Hematopoietic multipotent progenitor cell treated with erythropoietin and hydrocortisone succinate and interleukin-3 and kit ligand, for 15 days (in vitro differentiated cells): ENCODE measurements at regions not wholly inside any gene's neighbourhood (a gene's known extent, or its start where the extent isn't known, plus 50 kb on each side); places are given as distances from the start of the nearest gene placed in this dataset.

ENCODE experiments used
- DNase-seq: peaks from one replicate; pipeline ENCODE4 v3.0.0-alpha.2; 2015; ENCODE audit warnings: low spot score

- no peak for DNase-seq
Observed at GRCh38 chr6:4559281-4559875, 216.8 kb upstream of the CDYL start.

DNA sequence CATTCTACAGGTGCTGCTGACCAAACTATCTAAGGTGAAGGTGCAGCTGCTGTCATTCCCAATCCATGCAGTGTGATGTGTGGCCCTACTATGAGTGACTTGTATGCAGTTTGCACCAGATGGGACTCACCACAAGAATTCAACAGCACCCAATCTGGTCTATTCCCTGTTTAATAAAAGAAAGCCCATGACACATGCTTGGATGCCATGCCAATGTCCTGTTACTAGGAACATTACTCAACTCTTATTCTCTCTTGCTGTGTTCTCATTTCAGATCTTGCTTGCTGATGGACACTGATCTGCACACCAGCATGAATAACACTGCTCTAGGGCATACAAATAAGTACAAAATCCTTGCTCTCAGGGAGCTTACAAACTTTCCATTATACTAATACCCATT lies 221.6 kb upstream of the CDYL start:
- no peak for DNase-seq

GRCh38 chr6:4553387-4553786 lies 222.8 kb upstream of the CDYL start:
- DNase-seq = no peak

DNA sequence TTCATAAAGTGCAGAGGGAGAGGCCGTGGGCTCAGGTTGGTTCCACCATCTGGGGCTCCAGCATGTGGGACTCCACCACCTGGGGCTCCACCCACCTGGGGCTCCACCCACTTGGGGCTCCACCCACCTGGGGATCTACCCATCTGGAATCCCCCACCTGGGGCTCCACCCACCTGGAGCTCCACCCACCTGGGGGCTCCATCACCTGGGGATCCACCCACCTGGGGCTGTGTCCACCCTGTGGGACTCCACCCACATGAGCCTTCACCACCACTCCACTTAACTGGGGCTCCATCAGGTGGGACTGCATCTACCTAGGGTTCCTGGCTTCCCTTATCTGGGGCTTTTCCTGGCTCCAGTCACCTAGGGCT lies 226.0 kb upstream of the CDYL start:
- no peak for DNase-seq

DNA sequence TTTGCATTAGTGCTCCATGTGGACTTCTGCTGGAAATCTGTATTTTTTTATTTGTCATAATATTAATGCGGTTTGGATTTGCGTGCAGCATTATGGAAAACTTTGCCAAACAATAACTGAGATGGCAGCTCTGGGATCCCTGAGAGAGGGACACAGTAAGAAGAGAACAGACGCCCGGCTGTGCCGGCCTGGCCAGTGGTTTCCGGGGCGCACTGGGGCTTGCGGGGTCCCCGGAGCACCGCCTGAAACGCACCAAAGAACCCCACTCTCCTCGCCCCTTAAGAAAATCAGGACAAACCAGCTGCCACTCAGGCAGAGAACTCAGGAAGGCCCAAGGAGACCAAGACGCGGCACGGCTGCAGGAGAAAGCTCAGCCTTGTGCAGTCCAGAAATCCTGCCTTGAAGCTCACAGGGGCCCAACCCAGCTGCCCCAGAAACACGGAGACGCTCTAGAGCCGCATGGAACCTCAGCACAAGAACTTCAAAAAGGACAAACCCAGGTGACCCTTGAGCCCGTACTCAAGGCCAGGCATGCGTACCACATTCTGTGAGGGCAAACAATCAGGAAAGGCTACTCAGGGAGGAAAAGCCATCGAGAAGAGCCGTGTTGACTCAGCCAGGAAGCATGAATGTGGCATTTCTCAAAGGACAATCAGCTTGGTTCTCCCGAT lies 226.5 kb upstream of the CDYL start:
- DNase-seq = no peak

- DNase-seq = no peak
Observed at GRCh38 chr6:4545893-4546292, 230.3 kb upstream of the CDYL start.

DNA sequence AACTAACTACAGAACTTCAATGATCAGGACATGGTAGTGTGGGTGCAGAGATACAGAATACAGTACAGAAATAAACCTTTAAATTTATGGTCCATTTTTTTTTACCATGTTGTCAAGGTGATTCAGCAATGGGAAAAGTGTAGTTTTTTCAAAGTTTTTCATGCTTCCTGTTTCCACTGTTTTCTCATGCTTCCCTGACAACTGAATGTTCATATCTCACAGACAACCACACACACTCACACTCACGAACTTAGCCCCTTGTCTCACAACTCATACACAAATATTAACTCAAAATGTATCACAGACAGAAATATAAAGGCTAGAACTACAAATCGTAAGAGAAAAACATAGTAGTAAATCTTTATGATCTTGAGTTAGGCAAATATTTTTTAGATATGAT lies 232.6 kb upstream of the CDYL start:
- no peak for DNase-seq

DNA sequence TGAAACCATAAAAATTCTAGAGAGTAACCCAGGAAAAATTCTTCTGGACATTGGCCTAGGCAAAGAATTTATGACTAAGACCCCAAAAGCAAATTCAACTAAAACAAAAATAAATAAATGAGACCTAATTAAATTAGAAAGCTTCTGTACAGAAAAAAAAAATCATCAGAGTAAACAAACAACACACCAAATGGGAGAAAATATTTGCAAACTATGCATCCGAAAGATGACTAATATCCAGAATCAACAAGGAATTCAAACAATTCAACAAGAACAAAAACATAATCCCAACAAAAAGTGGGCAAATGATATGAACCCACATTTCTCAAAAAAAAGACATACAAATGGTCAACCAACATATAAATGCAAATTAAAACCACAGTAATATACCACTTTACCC lies 242.6 kb upstream of the CDYL start:
- no peak for DNase-seq

GRCh38 chr6:4531406-4531805 lies 244.8 kb upstream of the CDYL start:
- no peak for DNase-seq

- no peak for DNase-seq
Observed at GRCh38 chr6:4522453-4522852, 253.8 kb upstream of the CDYL start.

- no peak for DNase-seq
Observed at GRCh38 chr6:4521070-4521469, 255.1 kb upstream of the CDYL start.

DNA sequence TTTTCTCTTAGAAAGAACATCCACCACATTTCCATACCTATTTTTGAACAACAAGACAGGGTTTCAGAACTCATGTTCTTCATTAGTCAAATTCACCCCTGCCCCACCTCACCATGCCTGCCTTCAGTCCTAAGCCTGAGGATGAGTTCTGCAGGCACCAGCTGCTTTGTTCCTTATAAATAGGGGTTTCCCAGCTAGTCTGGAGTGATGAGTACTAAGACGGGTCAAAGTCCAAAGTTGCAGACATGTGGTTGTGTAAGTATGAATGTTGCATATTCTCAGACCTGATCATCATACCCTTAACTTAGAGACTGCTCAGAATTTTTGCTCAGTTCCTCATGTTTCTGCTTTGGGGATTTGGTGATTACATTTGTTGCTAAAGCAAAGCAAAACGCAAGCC lies 257.7 kb upstream of the CDYL start:
- no peak for DNase-seq

DNA sequence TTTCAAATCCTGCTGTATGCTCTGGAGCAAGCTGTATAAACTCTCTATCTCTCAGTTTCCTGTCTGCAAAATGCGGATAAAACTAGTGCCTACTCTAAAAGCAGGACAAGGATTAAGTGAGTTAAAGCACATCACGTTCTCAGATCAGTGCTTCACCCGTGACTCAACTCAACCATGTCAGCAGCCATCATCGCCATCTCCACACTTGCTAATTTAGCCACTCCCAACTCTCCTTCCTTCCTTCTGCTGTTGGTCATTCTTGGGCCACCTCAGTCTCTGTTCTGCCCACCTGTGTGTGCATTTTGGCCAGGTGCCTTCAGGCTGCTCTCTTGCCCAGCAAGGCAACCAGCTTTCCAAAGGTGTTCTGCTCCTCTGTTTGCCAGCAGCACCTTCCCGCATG lies 260.0 kb upstream of the CDYL start:
- DNase-seq = no peak

DNA sequence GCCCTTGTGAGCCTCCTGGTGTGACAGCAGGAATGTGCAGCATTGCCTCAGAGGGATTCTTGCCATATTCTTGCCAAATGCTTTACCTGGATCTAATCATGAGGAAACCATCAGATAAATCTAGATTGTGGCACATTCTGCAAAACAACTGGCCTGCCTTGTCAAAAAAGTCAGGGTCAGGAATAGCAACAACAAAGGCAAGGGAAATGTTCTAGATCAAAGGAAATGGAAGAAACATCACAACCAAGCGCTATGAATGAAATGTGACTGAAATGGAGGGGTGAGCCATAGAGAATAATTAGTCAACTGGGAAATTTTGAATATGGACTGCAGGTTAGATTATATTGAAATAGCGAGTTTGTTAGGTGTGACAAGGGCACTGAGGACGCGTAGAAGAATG lies 262.6 kb upstream of the CDYL start:
- DNase-seq = no peak

GRCh38 chr6:4512051-4512471 lies 264.1 kb upstream of the CDYL start:
- no peak for DNase-seq

- no peak for DNase-seq
Observed at GRCh38 chr6:4511641-4512020, 264.6 kb upstream of the CDYL start.

DNA sequence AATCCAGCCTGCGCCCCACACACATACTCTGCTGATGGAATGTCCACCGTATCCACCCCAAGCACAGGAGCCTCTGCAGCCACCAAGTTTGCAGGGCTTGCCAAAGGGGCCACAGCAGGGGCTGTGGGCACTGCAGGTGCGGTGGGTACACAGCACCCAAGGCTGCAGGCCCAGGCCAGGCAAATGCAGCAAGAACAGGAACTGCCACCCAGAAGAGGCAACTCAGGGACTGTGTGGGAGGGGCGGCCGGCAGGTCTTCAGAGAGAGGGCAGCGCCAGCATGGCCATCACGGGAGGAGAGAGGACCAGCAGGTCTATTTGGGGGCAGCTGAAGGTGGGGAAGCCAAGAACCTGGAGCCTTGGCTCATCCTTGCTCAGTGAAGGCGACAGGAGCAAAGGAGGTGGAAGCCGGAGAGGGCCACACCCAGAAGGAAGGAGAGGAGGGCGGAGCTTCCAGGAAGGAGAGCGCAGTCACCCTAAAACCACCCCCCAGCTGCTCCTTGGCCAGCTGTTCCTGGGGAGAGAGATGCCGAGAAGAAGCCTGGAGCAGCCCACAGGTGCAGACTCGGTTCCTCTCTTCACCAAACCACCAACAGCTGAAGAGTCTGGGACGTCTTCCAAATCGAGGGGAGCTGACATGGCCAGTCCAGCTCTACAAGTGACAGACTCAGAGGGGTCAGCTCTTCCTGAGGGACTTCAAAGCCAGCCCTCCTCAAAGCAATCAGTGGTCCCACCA lies 265.1 kb upstream of the CDYL start:
- no peak for DNase-seq

- no peak for DNase-seq
Observed at GRCh38 chr6:4510317-4510716, 265.9 kb upstream of the CDYL start.

DNA sequence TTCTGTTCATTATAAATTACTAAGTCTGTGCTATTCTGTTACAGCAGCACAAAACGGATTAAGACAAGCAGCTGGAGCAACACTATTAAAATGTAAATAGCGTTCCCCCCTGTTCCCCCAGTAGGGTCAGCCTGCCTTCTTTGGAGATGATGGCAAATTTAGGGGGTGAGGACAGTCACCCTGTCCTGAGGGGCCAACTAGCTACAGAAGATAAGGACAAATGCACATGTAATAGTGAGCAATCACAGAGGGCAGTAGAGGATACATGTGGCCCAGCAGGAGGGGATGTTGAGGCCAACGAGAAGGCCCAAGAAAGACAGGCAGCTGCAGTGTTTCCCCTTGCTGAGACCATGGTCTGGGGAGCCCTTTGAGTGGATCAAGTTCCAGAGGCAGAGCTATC lies 266.7 kb upstream of the CDYL start:
- no peak for DNase-seq

DNA sequence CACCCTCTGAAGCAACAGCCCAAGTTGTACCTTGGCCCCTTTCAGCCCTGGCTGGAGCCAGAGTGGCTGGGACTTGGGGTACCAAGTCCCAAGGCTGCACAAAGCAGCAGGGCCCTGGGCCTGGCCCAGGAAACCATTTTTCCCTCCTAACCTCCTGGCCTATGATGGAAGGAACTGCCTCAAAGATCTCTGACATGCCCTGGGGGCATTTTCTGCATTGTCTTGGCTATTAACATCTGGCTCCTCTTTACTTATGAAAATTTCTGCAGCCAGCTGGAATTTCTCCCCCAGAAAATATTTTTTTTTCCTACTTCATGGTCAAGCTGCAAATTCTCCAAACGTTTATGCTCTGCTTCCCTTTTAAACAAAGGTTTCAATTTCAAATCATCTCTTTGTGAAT lies 269.4 kb upstream of the CDYL start:
- DNase-seq = no peak

- no peak for DNase-seq
Observed at GRCh38 chr6:4506223-4506622, 270.0 kb upstream of the CDYL start.

DNA sequence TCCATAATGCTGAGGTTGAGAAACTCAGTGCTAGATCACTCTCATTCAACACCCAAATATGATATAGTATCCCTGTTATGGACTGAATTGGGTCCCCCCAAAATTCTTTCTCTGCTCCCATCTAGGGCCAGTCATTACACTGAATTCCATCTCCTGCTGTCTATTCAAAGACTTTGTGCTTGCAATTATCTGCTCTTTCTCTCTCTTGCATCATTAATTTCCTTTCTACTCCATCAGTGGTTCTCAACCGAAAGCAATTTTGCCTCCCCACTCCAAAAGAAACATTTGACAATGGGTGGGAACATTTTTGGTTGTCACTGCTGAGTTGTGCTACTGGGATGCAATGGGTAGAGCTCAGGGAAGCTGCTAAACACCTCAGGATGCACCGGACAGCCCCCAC lies 271.5 kb upstream of the CDYL start:
- DNase-seq = no peak

- DNase-seq = no peak
Observed at GRCh38 chr6:4503700-4504099, 272.5 kb upstream of the CDYL start.

DNA sequence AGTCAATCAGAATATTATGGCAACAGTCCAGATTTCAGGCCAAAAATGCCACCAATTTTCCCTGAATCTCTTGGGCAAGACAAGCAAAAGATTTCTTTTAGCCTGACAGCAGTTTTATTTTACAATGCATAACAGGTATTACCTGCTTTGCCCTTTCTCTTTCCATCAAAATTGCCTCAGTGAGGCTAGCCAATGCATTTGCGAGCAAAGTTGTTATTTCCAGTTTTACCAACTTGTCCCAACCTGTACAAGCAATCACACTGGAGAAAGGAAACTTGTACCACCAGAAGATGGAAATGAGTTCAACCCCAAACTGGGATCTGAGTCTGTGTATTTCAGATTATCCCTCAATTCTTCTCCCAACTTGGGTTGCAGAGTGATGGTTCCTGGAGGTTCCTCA lies 279.9 kb upstream of the CDYL start:
- DNase-seq = no peak
